GM15510 (cell line): ENCODE measurements at regions not wholly inside any gene's neighbourhood (a gene's known extent, or its start where the extent isn't known, plus 50 kb on each side); places are given as distances from the start of the nearest gene placed in this dataset.

Experiments used
- POLR2A ChIP-seq: IDR thresholded peaks from 3 replicates; pipeline ENCODE4 v1.6.1; 2011; ENCODE audit warnings: borderline replicate concordance; ENCODE audit not compliant: insufficient read length; ENCODE audit errors: extremely low read depth

GRCh38 chr19:16000024-16000663 lies 51.3 kb downstream of the OR10H4 start:
- TF ChIP-seq POLR2A, result no peak

DNA sequence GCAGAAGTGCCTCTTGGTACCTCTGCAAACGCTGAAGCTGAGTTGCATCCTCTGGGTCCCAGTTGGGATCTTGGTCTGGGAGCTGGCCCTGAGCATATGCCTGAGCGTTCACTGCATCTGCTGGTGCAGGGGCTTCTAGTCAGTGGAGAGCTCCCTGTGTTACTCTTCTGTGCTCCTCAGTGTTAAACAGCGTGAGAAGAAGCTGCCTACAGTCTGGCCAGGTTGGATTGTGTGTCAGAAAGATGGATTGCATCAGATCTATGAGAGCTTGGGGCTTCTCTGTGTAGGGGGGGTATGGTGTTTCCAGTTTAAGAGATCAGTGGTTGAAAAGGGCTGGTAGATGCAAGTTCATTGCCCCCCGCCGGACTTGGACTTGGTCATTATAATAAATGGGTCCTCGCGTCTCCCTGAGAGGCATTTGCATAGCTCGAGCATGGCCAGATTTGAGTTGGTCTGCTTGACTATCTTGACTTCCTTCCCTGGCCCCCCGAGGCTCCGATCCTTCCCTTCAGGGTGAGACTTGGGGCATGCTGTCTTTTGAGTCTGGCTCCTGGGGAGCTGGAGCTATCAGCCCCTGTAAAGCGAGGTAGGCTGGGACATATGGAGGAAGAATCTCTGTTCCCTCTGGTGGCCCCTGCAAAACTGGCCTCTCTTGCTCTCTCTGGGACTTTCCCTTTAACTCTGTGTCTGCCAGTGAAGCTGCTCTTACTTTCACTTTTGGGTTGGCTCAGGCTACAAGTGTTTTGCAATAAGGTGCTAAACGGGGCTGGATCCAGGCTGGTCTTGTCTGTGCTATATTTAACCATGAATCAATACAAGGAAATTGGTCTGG lies 52.9 kb downstream of the OR10H4 start:
- peak; percentile 38 for TF ChIP-seq POLR2A

DNA sequence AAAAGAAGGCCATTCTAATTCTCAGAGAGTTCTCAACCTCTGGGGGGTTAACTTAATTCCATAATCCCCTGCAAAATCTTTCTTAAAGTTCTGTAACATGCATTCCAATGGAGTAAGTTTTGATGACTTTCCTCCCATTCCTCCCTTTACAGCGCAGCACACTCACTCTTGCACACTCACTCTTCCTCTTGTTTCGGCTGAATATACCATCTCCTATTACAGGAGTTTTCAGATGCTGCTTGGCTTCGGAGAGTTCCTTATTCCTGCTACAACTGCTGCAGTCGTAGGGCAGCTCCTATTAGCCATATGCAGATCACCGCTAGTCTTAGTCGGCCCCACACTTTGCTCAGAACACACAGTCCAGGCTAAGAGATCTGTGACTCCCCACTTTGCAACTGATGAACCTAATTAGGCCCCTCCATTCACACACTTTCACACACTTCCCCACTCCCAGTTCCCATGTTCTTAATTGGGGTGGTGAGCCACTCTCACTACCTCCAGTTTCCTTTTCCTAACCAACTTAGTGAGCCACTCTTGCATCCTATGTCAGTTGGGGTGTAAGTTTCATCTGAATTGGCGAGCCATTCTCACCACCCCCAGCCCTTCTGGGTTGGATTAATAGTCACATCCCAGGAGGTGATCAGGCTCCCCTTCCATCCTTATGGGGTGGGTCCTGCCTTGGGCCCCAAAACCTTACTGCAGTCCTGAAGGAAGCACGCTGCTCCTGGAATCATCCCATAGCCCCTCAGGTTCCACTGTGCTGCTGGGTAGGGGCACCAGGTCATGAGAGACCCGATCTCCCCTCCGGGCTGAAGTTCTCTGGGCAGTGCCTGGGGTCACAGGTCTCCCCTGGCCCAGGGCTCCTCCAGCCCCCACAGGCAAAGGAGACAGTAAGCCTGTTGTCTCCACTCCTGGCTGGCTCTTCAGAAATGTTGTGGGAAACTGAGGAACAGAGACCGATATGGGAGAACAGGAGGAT lies 53.9 kb downstream of the OR10H4 start:
- no peak for TF ChIP-seq POLR2A

- TF ChIP-seq POLR2A, result no peak
These were observed 54.6 kb downstream of the OR10H4 start for GRCh38 chr19:16003391-16003790.

- no peak for TF ChIP-seq POLR2A
These were observed 57.1 kb downstream of the OR10H4 start for GRCh38 chr19:16005925-16006324.

GRCh38 chr19:16012552-16012951 lies 63.7 kb upstream of the TPM4 start:
- no peak for TF ChIP-seq POLR2A

GRCh38 chr19:16013181-16013850 lies 63.0 kb upstream of the TPM4 start:
- no peak for TF ChIP-seq POLR2A

GRCh38 chr19:16013851-16014840 lies 62.1 kb upstream of the TPM4 start:
- no peak for TF ChIP-seq POLR2A

- TF ChIP-seq POLR2A, result no peak
These were observed 61.1 kb upstream of the TPM4 start for GRCh38 chr19:16014923-16015804.

- no peak for TF ChIP-seq POLR2A
These were observed 60.5 kb upstream of the TPM4 start for GRCh38 chr19:16015805-16016173.

DNA sequence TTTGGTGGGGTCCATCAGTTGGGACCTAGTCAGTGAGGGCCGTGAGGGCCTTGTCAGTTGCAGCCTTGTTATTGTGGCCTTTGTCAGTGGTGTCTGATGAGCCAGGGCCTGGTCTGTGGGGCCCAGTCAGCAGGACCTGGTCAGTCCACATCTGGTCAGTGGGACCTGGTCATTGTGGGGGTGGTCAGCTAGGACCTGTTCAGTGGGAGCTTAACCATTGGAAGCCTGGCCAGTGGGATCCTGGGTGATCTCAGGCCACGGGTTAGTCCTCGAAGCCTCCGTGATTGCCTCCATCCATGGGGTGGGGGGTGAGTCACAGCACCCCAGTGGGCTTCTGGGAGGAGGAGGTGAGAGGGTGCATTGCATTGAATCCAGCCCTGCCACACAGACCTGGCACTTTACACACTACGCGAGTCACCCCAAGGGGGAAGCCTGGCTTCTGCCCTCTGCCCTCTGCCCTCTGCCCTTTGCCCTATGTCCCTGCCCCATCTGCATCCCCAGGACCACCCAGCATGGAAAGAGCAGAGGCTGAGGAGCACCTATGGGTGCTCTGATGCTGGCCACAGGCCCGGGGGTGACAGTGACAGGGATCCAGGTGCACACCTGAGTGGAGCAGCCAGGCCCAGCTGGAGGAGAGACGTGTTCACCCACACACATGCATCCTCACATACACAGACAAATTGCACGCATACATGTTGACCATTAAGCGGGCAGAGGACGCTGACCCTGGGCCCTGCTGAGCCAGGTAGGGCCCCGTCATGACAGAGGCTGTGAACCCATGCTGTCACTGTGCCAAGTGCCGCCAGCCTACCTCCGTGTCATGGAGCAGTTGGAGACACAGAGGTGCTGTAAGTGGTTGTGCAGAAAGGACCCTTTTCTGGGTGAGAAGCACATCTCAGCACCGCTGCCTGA lies 59.8 kb upstream of the TPM4 start:
- TF ChIP-seq POLR2A, result no peak
